Activated CD4-positive, alpha-beta memory T cell treated with anti-CD3 and anti-CD28 coated beads for 36 hours (primary cell): ENCODE measurements at regions not wholly inside any gene's neighbourhood (a gene's known extent, or its start where the extent isn't known, plus 50 kb on each side); places are given as distances from the start of the nearest gene placed in this dataset.

Experiments
- CTCF ChIA-PET: fragments of 350-600 bp; sonication (Branson Sonifier 250); formaldehyde crosslinking; loops from one replicate; lab custom pipeline; 2021; ENCODE audit warnings: antibody characterized with exemption, inconsistent platforms; lab: Charles Lee
- POLR2A ChIA-PET: fragments of 350-600 bp; sonication (Branson Sonifier 250); formaldehyde crosslinking; loops from one replicate; lab custom pipeline; 2021; ENCODE audit warnings: antibody characterized with exemption; lab: Charles Lee
- DNase-seq: peaks from one replicate; pipeline ENCODE4 v3.0.0-alpha.2; 2020
- H3K27ac Mint-ChIP-seq: one replicate; pipeline ENCODE4 v1.8.0; 2021; ENCODE audit warnings: mixed read lengths
- H3K27me3 Mint-ChIP-seq: one replicate; pipeline ENCODE4 v1.8.0; 2021; ENCODE audit warnings: mixed read lengths
- H3K36me3 Mint-ChIP-seq: one replicate; pipeline ENCODE4 v1.8.0; 2021; ENCODE audit warnings: mixed read lengths
- H3K4me1 Mint-ChIP-seq: one replicate; pipeline ENCODE4 v1.8.0; 2021; ENCODE audit warnings: low read depth, mixed read lengths
- H3K4me3 Mint-ChIP-seq: one replicate; pipeline ENCODE4 v1.8.0; 2021; ENCODE audit warnings: mild to moderate bottlenecking, mixed read lengths
- H3K9me3 Mint-ChIP-seq: one replicate; pipeline ENCODE4 v1.8.0; 2021; ENCODE audit warnings: mixed read lengths
- intact Hi-C: fragments of 100-400 bp; cut with micrococcal nuclease; formaldehyde crosslinking; loops from one replicate; pipeline ENCODE4 v1.15.1; 2023

- ChIA-PET CTCF (no interaction called here), POLR2A (no interaction called here)
- DNase-seq = no peak
- no peaks in the 10 kb centered on the region for H3K4me1 Mint-ChIP-seq
- H3K27me3 Mint-ChIP-seq = no peaks in the 10 kb centered on the region
- H3K27ac Mint-ChIP-seq = no peak overlapping the region
- no peaks in the 10 kb centered on the region for H3K36me3 Mint-ChIP-seq
- no peak overlapping the region for H3K4me3 Mint-ChIP-seq
- H3K9me3 Mint-ChIP-seq = no peaks in the 10 kb centered on the region
- intact Hi-C loops = no loop called here
These were observed 354.2 kb downstream of the FBXO15 start for GRCh38 chr18:73793386-73793785.

GRCh38 chr18:73791081-73791480 lies 356.6 kb downstream of the FBXO15 start:
- no peak for DNase-seq
- ChIA-PET POLR2A (no interaction called here), CTCF (no interaction called here)
- intact Hi-C loops = no loop called here
- no peaks in the 10 kb centered on the region for H3K27me3 Mint-ChIP-seq
- no peaks in the 10 kb centered on the region for H3K36me3 Mint-ChIP-seq
- no peak overlapping the region for H3K27ac Mint-ChIP-seq
- H3K9me3 Mint-ChIP-seq = no peaks in the 10 kb centered on the region
- H3K4me3 Mint-ChIP-seq = no peak overlapping the region
- H3K4me1 Mint-ChIP-seq = no peaks in the 10 kb centered on the region

GRCh38 chr18:73790587-73790986 lies 357.0 kb downstream of the FBXO15 start:
- Mint-ChIP-seq H3K9me3 (no peaks in the 10 kb centered on the region), H3K36me3 (no peaks in the 10 kb centered on the region), H3K4me1 (no peaks in the 10 kb centered on the region), H3K27me3 (no peaks in the 10 kb centered on the region), H3K27ac (no peak overlapping the region), H3K4me3 (no peak overlapping the region)
- DNase-seq = no peak
- POLR2A ChIA-PET = no interaction called here
- CTCF ChIA-PET = no interaction called here
- intact Hi-C loops = no loop called here

- Mint-ChIP-seq H3K27ac (no peak overlapping the region), H3K4me3 (no peak overlapping the region), H3K27me3 (peaks cover 2% of the 10 kb centered on the region), H3K4me1 (no peaks in the 10 kb centered on the region), H3K36me3 (no peaks in the 10 kb centered on the region), H3K9me3 (no peaks in the 10 kb centered on the region)
- ChIA-PET CTCF (interaction anchor here (1.6 kb wide), 1 partner anchor 56 kb away, joined by 4 read pairs; no protein-coding TSS in a partner anchor), POLR2A (no interaction called here)
- DNase-seq = no peak
- intact Hi-C loops = no loop called here
These were observed 360.3 kb downstream of the FBXO15 start for GRCh38 chr18:73787316-73787715.

GRCh38 chr18:73785300-73785699 lies 362.3 kb downstream of the FBXO15 start:
- Mint-ChIP-seq H3K9me3 (no peaks in the 10 kb centered on the region), H3K27me3 (peaks cover 2% of the 10 kb centered on the region), H3K36me3 (no peaks in the 10 kb centered on the region), H3K4me1 (no peaks in the 10 kb centered on the region), H3K4me3 (no peak overlapping the region), H3K27ac (no peak overlapping the region)
- POLR2A ChIA-PET = no interaction called here
- DNase-seq = no peak
- CTCF ChIA-PET = no interaction called here
- intact Hi-C loops = no loop called here

GRCh38 chr18:73784853-73785252 lies 362.8 kb downstream of the FBXO15 start:
- Mint-ChIP-seq H3K27ac (no peak overlapping the region), H3K27me3 (peaks cover 2% of the 10 kb centered on the region), H3K36me3 (no peaks in the 10 kb centered on the region), H3K9me3 (no peaks in the 10 kb centered on the region), H3K4me1 (no peaks in the 10 kb centered on the region), H3K4me3 (no peak overlapping the region)
- CTCF ChIA-PET = no interaction called here
- intact Hi-C loops = no loop called here
- POLR2A ChIA-PET = no interaction called here
- DNase-seq = no peak

GRCh38 chr18:73782405-73782804 lies 365.2 kb downstream of the FBXO15 start:
- intact Hi-C loops = no loop called here
- CTCF ChIA-PET = no interaction called here
- no peaks in the 10 kb centered on the region for H3K9me3 Mint-ChIP-seq
- no peak overlapping the region for H3K27ac Mint-ChIP-seq
- H3K36me3 Mint-ChIP-seq = no peaks in the 10 kb centered on the region
- no peak for DNase-seq
- no peaks in the 10 kb centered on the region for H3K4me1 Mint-ChIP-seq
- H3K4me3 Mint-ChIP-seq = no peak overlapping the region
- peaks cover 2% of the 10 kb centered on the region for H3K27me3 Mint-ChIP-seq
- POLR2A ChIA-PET = no interaction called here

GRCh38 chr18:73780218-73780617 lies 367.4 kb downstream of the FBXO15 start:
- Mint-ChIP-seq H3K9me3 (no peaks in the 10 kb centered on the region), H3K27ac (no peak overlapping the region), H3K36me3 (no peaks in the 10 kb centered on the region), H3K27me3 (peaks cover 2% of the 10 kb centered on the region), H3K4me3 (no peak overlapping the region), H3K4me1 (no peaks in the 10 kb centered on the region)
- no peak for DNase-seq
- ChIA-PET CTCF (no interaction called here), POLR2A (no interaction called here)
- intact Hi-C loops = no loop called here

- no peaks in the 10 kb centered on the region for H3K9me3 Mint-ChIP-seq
- H3K27me3 Mint-ChIP-seq = peaks cover 2% of the 10 kb centered on the region
- no peak for DNase-seq
- H3K27ac Mint-ChIP-seq = no peak overlapping the region
- ChIA-PET POLR2A (no interaction called here), CTCF (no interaction called here)
- no peaks in the 10 kb centered on the region for H3K4me1 Mint-ChIP-seq
- H3K4me3 Mint-ChIP-seq = no peak overlapping the region
- intact Hi-C loops = no loop called here
- H3K36me3 Mint-ChIP-seq = no peaks in the 10 kb centered on the region
These were observed 369.6 kb downstream of the FBXO15 start for GRCh38 chr18:73778032-73778359.

GRCh38 chr18:73777356-73778031 lies 370.1 kb downstream of the FBXO15 start:
- peaks cover 2% of the 10 kb centered on the region for H3K27me3 Mint-ChIP-seq
- no peak overlapping the region for H3K4me3 Mint-ChIP-seq
- H3K4me1 Mint-ChIP-seq = no peaks in the 10 kb centered on the region
- no peak overlapping the region for H3K27ac Mint-ChIP-seq
- H3K36me3 Mint-ChIP-seq = no peaks in the 10 kb centered on the region
- intact Hi-C loops = no loop called here
- no peak for DNase-seq
- CTCF ChIA-PET = no interaction called here
- H3K9me3 Mint-ChIP-seq = no peaks in the 10 kb centered on the region
- POLR2A ChIA-PET = no interaction called here

GRCh38 chr18:73774811-73775509 lies 372.7 kb downstream of the FBXO15 start:
- Mint-ChIP-seq H3K4me3 (no peak overlapping the region), H3K4me1 (no peaks in the 10 kb centered on the region), H3K9me3 (no peaks in the 10 kb centered on the region), H3K36me3 (no peaks in the 10 kb centered on the region), H3K27me3 (no peaks in the 10 kb centered on the region), H3K27ac (no peak overlapping the region)
- CTCF ChIA-PET = no interaction called here
- DNase-seq = no peak
- intact Hi-C loops = no loop called here
- POLR2A ChIA-PET = no interaction called here

GRCh38 chr18:73768043-73768442 lies 379.6 kb downstream of the FBXO15 start:
- ChIA-PET CTCF (no interaction called here), POLR2A (no interaction called here)
- Mint-ChIP-seq H3K36me3 (no peaks in the 10 kb centered on the region), H3K27me3 (no peaks in the 10 kb centered on the region), H3K4me3 (no peak overlapping the region), H3K27ac (no peak overlapping the region), H3K4me1 (no peaks in the 10 kb centered on the region), H3K9me3 (no peaks in the 10 kb centered on the region)
- intact Hi-C loops = no loop called here
- DNase-seq = no peak

GRCh38 chr18:73766910-73767515 lies 380.6 kb downstream of the FBXO15 start:
- POLR2A ChIA-PET = no interaction called here
- H3K36me3 Mint-ChIP-seq = no peaks in the 10 kb centered on the region

More at GRCh38 chr18:73766910-73767515, 380.6 kb downstream of the FBXO15 start:
- DNase-seq = no peak
- Mint-ChIP-seq H3K27me3 (no peaks in the 10 kb centered on the region), H3K4me1 (no peaks in the 10 kb centered on the region), H3K9me3 (no peaks in the 10 kb centered on the region), H3K4me3 (no peak overlapping the region), H3K27ac (no peak overlapping the region)
- CTCF ChIA-PET = no interaction called here
- intact Hi-C loops = no loop called here
